ENCODE measurements at regions not wholly inside any gene's neighbourhood (a gene's known extent, or its start where the extent isn't known, plus 50 kb on each side); places are given as distances from the start of the nearest gene placed in this dataset.

GRCh38 chr7:97381815-97382554 is 264.5 kb downstream of the SDHAF3 start:
- no peaks in the 10 kb centered on the region for H3K36me3 ChIP-seq
- TF ChIP-seq POLR2A (IDR thresholded peaks at IDR 0.05) (no peak), CTCF (IDR thresholded peaks at IDR 0.05) (no peak)
- H3K27ac ChIP-seq: no peak overlapping the region
- no peaks in the 10 kb centered on the region for H3K9me3 ChIP-seq
- DNase-seq: no peak
- no peak overlapping the region for H3K4me3 ChIP-seq
- no peaks in the 10 kb centered on the region for H3K4me1 ChIP-seq
- no peaks in the 10 kb centered on the region for H3K27me3 ChIP-seq

- Histone ChIP-seq H3K9me3 (no peaks in the 10 kb centered on the region), H3K27me3 (no peaks in the 10 kb centered on the region), H3K27ac (no peak overlapping the region), H3K4me1 (no peaks in the 10 kb centered on the region), H3K36me3 (no peaks in the 10 kb centered on the region), H3K4me3 (no peak overlapping the region)
- TF ChIP-seq CTCF (IDR thresholded peaks at IDR 0.05) (no peak), POLR2A (IDR thresholded peaks at IDR 0.05) (no peak)
- no peak for DNase-seq
Observed at GRCh38 chr7:97390052-97390451, 272.6 kb downstream of the SDHAF3 start.

GRCh38 chr7:97390915-97391593 is 273.6 kb downstream of the SDHAF3 start:
- Histone ChIP-seq H3K36me3 (no peaks in the 10 kb centered on the region), H3K4me1 (no peaks in the 10 kb centered on the region), H3K4me3 (no peak overlapping the region), H3K27me3 (no peaks in the 10 kb centered on the region), H3K9me3 (no peaks in the 10 kb centered on the region), H3K27ac (no peak overlapping the region)
- TF ChIP-seq CTCF (IDR thresholded peaks at IDR 0.05) (no peak), POLR2A (IDR thresholded peaks at IDR 0.05) (no peak)
- DNase-seq: no peak

- Histone ChIP-seq H3K36me3 (no peaks in the 10 kb centered on the region), H3K27me3 (no peaks in the 10 kb centered on the region), H3K9me3 (no peaks in the 10 kb centered on the region), H3K4me3 (no peak overlapping the region), H3K4me1 (no peaks in the 10 kb centered on the region), H3K27ac (no peak overlapping the region)
- TF ChIP-seq POLR2A (IDR thresholded peaks at IDR 0.05) (no peak), CTCF (IDR thresholded peaks at IDR 0.05) (no peak)
- no peak for DNase-seq
Observed at GRCh38 chr7:97401398-97401797, 283.9 kb downstream of the SDHAF3 start.

GRCh38 chr7:97405835-97406234 is 288.3 kb downstream of the SDHAF3 start:
- H3K27ac ChIP-seq: no peak overlapping the region
- no peaks in the 10 kb centered on the region for H3K27me3 ChIP-seq
- no peak for DNase-seq
- TF ChIP-seq POLR2A (IDR thresholded peaks at IDR 0.05) (no peak), CTCF (IDR thresholded peaks at IDR 0.05) (no peak)
- no peaks in the 10 kb centered on the region for H3K36me3 ChIP-seq
- H3K4me3 ChIP-seq: no peak overlapping the region
- H3K4me1 ChIP-seq: no peaks in the 10 kb centered on the region
- no peaks in the 10 kb centered on the region for H3K9me3 ChIP-seq

All from Peyer's patch (tissue), 4 donors.